Endodermal cell (in vitro differentiated cells): ENCODE measurements at regions not wholly inside any gene's neighbourhood (a gene's known extent, or its start where the extent isn't known, plus 50 kb on each side); places are given as distances from the start of the nearest gene placed in this dataset.
"Not testable (repeated sequence)": the region's sequence is repeated elsewhere in the genome, so short reads cannot be mapped to it uniquely, and the experiment has no call there.

Experiments
- DNase-seq: peaks from one replicate; pipeline ENCODE4 v3.0.0-alpha.2; 2017
- H3K27ac ChIP-seq: 2 replicates; pipeline ENCODE4 v1.5.1; 2013; ENCODE audit warnings: mild to moderate bottlenecking, low read depth, low read length, moderate library complexity
- H3K27me3 ChIP-seq: 2 replicates; pipeline ENCODE4 v1.6.1; 2013; ENCODE audit warnings: mild to moderate bottlenecking, low read length, moderate library complexity; ENCODE audit not compliant: insufficient read depth, control insufficient read depth, poor library complexity, severe bottlenecking
- H3K36me3 ChIP-seq: 2 replicates; pipeline ENCODE4 v1.7.0; 2013; ENCODE audit warnings: mild to moderate bottlenecking, low read length, moderate library complexity; ENCODE audit not compliant: control insufficient read depth, insufficient read depth
- H3K4me1 ChIP-seq: one replicate; pipeline ENCODE4 v1.7.0; 2013; ENCODE audit warnings: low read length; ENCODE audit not compliant: control insufficient read depth, insufficient read depth
- H3K4me3 ChIP-seq: 2 replicates; pipeline ENCODE4 v1.5.1; 2013; ENCODE audit warnings: mild to moderate bottlenecking, low read length, moderate library complexity
- H3K9ac ChIP-seq: 2 replicates; pipeline ENCODE4 v1.6.1; 2013; ENCODE audit warnings: mild to moderate bottlenecking, low read length, moderate library complexity; ENCODE audit not compliant: poor library complexity, severe bottlenecking; ENCODE audit errors: extremely low read depth
- H3K9me3 ChIP-seq: 2 replicates; pipeline ENCODE4 v1.6.1; 2013; ENCODE audit warnings: mild to moderate bottlenecking, low read length, moderate library complexity; ENCODE audit not compliant: control insufficient read depth
- H3K27ac Mint-ChIP-seq: 2 replicates; pipeline ENCODE4 v1.8.0; 2020; ENCODE audit warnings: mixed read lengths
- H3K27me3 Mint-ChIP-seq: 2 replicates; pipeline ENCODE4 v1.8.0; 2021; ENCODE audit warnings: mild to moderate bottlenecking, mixed read lengths; ENCODE audit not compliant: insufficient read depth
- H3K36me3 Mint-ChIP-seq: 2 replicates; pipeline ENCODE4 v1.8.0; 2020; ENCODE audit warnings: low read depth, mixed read lengths
- H3K4me1 Mint-ChIP-seq: 2 replicates; pipeline ENCODE4 v1.8.0; 2020; ENCODE audit warnings: mixed read lengths
- H3K4me3 Mint-ChIP-seq: 2 replicates; pipeline ENCODE4 v1.8.0; 2020; ENCODE audit warnings: mild to moderate bottlenecking, moderate library complexity, mixed read lengths
- H3K9me3 Mint-ChIP-seq: 2 replicates; pipeline ENCODE4 v1.8.0; 2020; ENCODE audit warnings: mild to moderate bottlenecking, mixed read lengths
- CTCF ChIP-seq: fragments of 200-600 bp; sonication (generic); conservative IDR thresholded peaks from 2 replicates; pipeline ENCODE4 v1.5.0; 2021; ENCODE audit warnings: antibody characterized with exemption, mild to moderate bottlenecking
- WGBS, 2 experiments: methylation state at CpG; one replicate each; pipeline versions ENCODE4 v1.1.5 to v1.1.7; 2013; ENCODE audit warnings: missing lambda C conversion rate in 2 of 2, mixed read lengths in 1 of 2; ENCODE audit not compliant: insufficient coverage in 1 of 2, insufficient read length in 1 of 2; 5-methylcytosine and 5-hydroxymethylcytosine counted together

- WGBS, 2 experiments: 92 to 94% methylated on average over 28 to 45 of the region's 45 CpGs
- no peaks in the 10 kb centered on the region for H3K27me3 Mint-ChIP-seq
- H3K9me3 Mint-ChIP-seq: no peaks in the 10 kb centered on the region
- Histone ChIP-seq H3K4me3 (no peak overlapping the region), H3K27me3 (no peaks in the 10 kb centered on the region), H3K36me3 (peaks cover 3% of the 10 kb centered on the region), H3K27ac (no peak overlapping the region), H3K4me1 (no peaks in the 10 kb centered on the region), H3K9me3 (no peaks in the 10 kb centered on the region), H3K9ac (no peak overlapping the region)
- H3K27ac Mint-ChIP-seq: no peak overlapping the region
- DNase-seq: no peak
- H3K4me3 Mint-ChIP-seq: no peak overlapping the region
- no peak for TF ChIP-seq CTCF
- H3K36me3 Mint-ChIP-seq: peaks cover 34% of the 10 kb centered on the region
- H3K4me1 Mint-ChIP-seq: no peaks in the 10 kb centered on the region
These were observed 154.2 kb upstream of the KCTD7 start for GRCh38 chr7:66474441-66474840.

GRCh38 chr7:66476056-66476455 lies 152.6 kb upstream of the KCTD7 start:
- not testable (repeated sequence) for DNase-seq, H3K9me3 Mint-ChIP-seq, H3K4me3 ChIP-seq, H3K27me3 Mint-ChIP-seq, H3K4me3 Mint-ChIP-seq, H3K9me3 ChIP-seq, H3K4me1 ChIP-seq, H3K27ac Mint-ChIP-seq, H3K36me3 ChIP-seq, H3K9ac ChIP-seq, H3K27me3 ChIP-seq, H3K4me1 Mint-ChIP-seq, H3K27ac ChIP-seq
- H3K36me3 Mint-ChIP-seq: peaks cover 43% of the 10 kb centered on the region
- WGBS, 2 experiments: 94 to 100% methylated on average over 1 to 2 of the region's 3 CpGs

GRCh38 chr7:66477822-66478397 lies 150.8 kb upstream of the KCTD7 start:
- not testable (repeated sequence) for H3K4me3 ChIP-seq, H3K36me3 ChIP-seq, H3K9me3 Mint-ChIP-seq, H3K27me3 ChIP-seq, H3K9me3 ChIP-seq, DNase-seq, H3K27ac ChIP-seq, H3K9ac ChIP-seq, H3K4me1 Mint-ChIP-seq, H3K4me3 Mint-ChIP-seq, H3K27me3 Mint-ChIP-seq, H3K4me1 ChIP-seq
- peaks cover 49% of the 10 kb centered on the region for H3K36me3 Mint-ChIP-seq
- whole genome bisulfite sequencing, 2 experiments: 87 to 100% methylated on average over 1 to 3 of the region's 3 CpGs
- H3K27ac Mint-ChIP-seq: peak overlapping the region; percentile 14

GRCh38 chr7:66481229-66481628 lies 147.5 kb upstream of the KCTD7 start:
- 80% methylated on average over 1 of the region's 1 CpG; no CpG with 5 or more reads in 1 of the 2 experiments for WGBS, 2 experiments
- H3K36me3 ChIP-seq, H3K27me3 Mint-ChIP-seq, H3K27me3 ChIP-seq, H3K4me3 ChIP-seq, H3K27ac Mint-ChIP-seq, H3K27ac ChIP-seq, DNase-seq, H3K9me3 Mint-ChIP-seq, H3K4me3 Mint-ChIP-seq, H3K4me1 Mint-ChIP-seq, H3K9me3 ChIP-seq, H3K9ac ChIP-seq, H3K4me1 ChIP-seq: not testable (repeated sequence)
- H3K36me3 Mint-ChIP-seq: peaks cover 56% of the 10 kb centered on the region

- H3K27ac Mint-ChIP-seq, H3K4me3 Mint-ChIP-seq, H3K4me1 ChIP-seq, H3K9me3 ChIP-seq, DNase-seq, H3K9ac ChIP-seq, H3K4me1 Mint-ChIP-seq, H3K27me3 ChIP-seq, H3K27ac ChIP-seq, H3K36me3 ChIP-seq, H3K9me3 Mint-ChIP-seq, H3K27me3 Mint-ChIP-seq, H3K4me3 ChIP-seq: not testable (repeated sequence)
- 90 to 95% methylated on average over 5 to 8 of the region's 8 CpGs for WGBS, 2 experiments
- H3K36me3 Mint-ChIP-seq: peaks cover 16% of the 10 kb centered on the region
These were observed 139.6 kb upstream of the KCTD7 start for GRCh38 chr7:66489065-66489464.

GRCh38 chr7:66489741-66490140 lies 138.9 kb upstream of the KCTD7 start:
- not testable (repeated sequence) for H3K27ac ChIP-seq, H3K4me3 ChIP-seq, DNase-seq, H3K4me1 Mint-ChIP-seq, H3K27me3 ChIP-seq, H3K9me3 ChIP-seq, H3K27ac Mint-ChIP-seq, H3K9me3 Mint-ChIP-seq, H3K4me3 Mint-ChIP-seq, H3K4me1 ChIP-seq, H3K36me3 ChIP-seq, H3K27me3 Mint-ChIP-seq, H3K9ac ChIP-seq
- H3K36me3 Mint-ChIP-seq: peaks cover 14% of the 10 kb centered on the region
- 93 to 100% methylated on average over 2 of the region's 2 CpGs for WGBS, 2 experiments
